ENCODE measurements at regions not wholly inside any gene's neighbourhood (a gene's known extent, or its start where the extent isn't known, plus 50 kb on each side); places are given as distances from the start of the nearest gene placed in this dataset.

- no peak for DNase-seq
- Histone ChIP-seq H3K27ac (ENCODE audit: low read depth, low read length) (no peak overlapping the region), H3K9ac (ENCODE audit: extremely low read depth, low read length, poor library complexity, severe bottlenecking) (no peak overlapping the region), H3K4me3 (ENCODE audit: low read length) (no peak overlapping the region), H3K4me1 (ENCODE audit: control insufficient read depth, insufficient read depth, low read length) (no peaks in the 10 kb centered on the region), H3K9me3 (ENCODE audit: control insufficient read depth, low read length) (no peaks in the 10 kb centered on the region), H3K36me3 (ENCODE audit: control insufficient read depth, insufficient read depth, low read length) (no peaks in the 10 kb centered on the region), H3K27me3 (ENCODE audit: control insufficient read depth, insufficient read depth, low read length, poor library complexity, severe bottlenecking) (no peaks in the 10 kb centered on the region)
- H3K9me3 Mint-ChIP-seq = no peaks in the 10 kb centered on the region
- no peak overlapping the region for H3K4me3 Mint-ChIP-seq
- no peak for TF ChIP-seq CTCF (conservative IDR thresholded peaks at IDR 0.05)
- H3K4me1 Mint-ChIP-seq = no peaks in the 10 kb centered on the region
- 0 to 50% methylated on average over 1 to 2 of the region's 2 CpGs for WGBS, 2 experiments (ENCODE audit: insufficient coverage in 1 of 2, insufficient read length in 1 of 2)
- no peaks in the 10 kb centered on the region for H3K36me3 Mint-ChIP-seq (ENCODE audit: low read depth)
- no peak overlapping the region for H3K27ac Mint-ChIP-seq
- H3K27me3 Mint-ChIP-seq (ENCODE audit: insufficient read depth) = peaks cover 4% of the 10 kb centered on the region
Measured at GRCh38 chr14:98507264-98507663, 764.7 kb downstream of the BCL11B start.

- no peak overlapping the region for H3K4me3 Mint-ChIP-seq
- Histone ChIP-seq H3K4me3 (ENCODE audit: low read length) (no peak overlapping the region), H3K36me3 (ENCODE audit: control insufficient read depth, insufficient read depth, low read length) (no peaks in the 10 kb centered on the region), H3K27ac (ENCODE audit: low read depth, low read length) (no peak overlapping the region), H3K4me1 (ENCODE audit: control insufficient read depth, insufficient read depth, low read length) (no peaks in the 10 kb centered on the region), H3K9ac (ENCODE audit: extremely low read depth, low read length, poor library complexity, severe bottlenecking) (no peak overlapping the region), H3K27me3 (ENCODE audit: control insufficient read depth, insufficient read depth, low read length, poor library complexity, severe bottlenecking) (no peaks in the 10 kb centered on the region), H3K9me3 (ENCODE audit: control insufficient read depth, low read length) (no peaks in the 10 kb centered on the region)
- H3K27me3 Mint-ChIP-seq (ENCODE audit: insufficient read depth) = peaks cover 4% of the 10 kb centered on the region
- TF ChIP-seq CTCF (conservative IDR thresholded peaks at IDR 0.05) = no peak
- H3K9me3 Mint-ChIP-seq = no peaks in the 10 kb centered on the region
- WGBS, 2 experiments (ENCODE audit: insufficient coverage in 1 of 2, insufficient read length in 1 of 2) = 100% methylated on average over 2 of the region's 3 CpGs; no CpG with 5 or more reads in 1 of the 2 experiments
- H3K27ac Mint-ChIP-seq = no peak overlapping the region
- no peaks in the 10 kb centered on the region for H3K4me1 Mint-ChIP-seq
- DNase-seq = no peak
- no peaks in the 10 kb centered on the region for H3K36me3 Mint-ChIP-seq (ENCODE audit: low read depth)
Measured at GRCh38 chr14:98510392-98510791, 761.6 kb downstream of the BCL11B start.

DNA sequence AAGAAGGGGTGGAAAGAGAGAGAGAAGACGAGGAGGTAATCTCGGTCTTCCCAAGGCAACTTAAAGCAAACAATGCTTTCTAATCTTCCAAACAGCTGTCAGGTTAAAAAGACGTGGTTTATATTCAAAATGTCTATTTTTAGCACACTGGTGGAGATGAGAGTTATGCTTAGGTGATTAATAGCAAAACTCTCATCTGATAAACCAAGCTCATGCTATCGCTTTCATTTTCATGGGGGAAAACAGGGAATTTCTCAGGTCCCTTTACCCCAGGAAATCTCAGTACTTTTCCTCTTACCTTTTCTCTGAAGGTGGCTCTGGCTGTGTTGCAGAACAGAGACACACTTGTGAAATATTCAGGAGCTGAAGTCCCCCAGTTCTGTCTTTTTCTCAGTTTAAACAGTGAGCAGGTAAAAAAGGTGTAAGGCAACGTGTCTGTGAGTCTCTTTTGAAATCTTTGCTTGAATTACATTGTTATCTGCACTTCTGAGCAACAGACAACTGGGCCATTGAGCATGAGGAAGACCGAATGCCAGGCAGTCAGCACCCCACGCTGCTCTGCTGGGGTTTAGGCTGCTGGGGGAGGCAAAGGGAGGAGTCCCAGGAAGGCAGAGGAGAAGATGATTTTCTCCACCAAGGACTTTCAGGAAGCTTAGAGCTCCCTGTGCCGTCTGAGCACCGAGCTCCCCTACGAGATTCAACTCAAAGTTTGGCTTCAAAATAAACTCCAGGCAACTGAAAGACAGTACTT is 759.3 kb downstream of the BCL11B start:
- Mint-ChIP-seq H3K4me3 (no peak overlapping the region), H3K27me3 (ENCODE audit: insufficient read depth) (no peaks in the 10 kb centered on the region), H3K9me3 (no peaks in the 10 kb centered on the region), H3K4me1 (no peaks in the 10 kb centered on the region), H3K36me3 (ENCODE audit: low read depth) (no peaks in the 10 kb centered on the region), H3K27ac (no peak overlapping the region)
- Histone ChIP-seq H3K4me1 (ENCODE audit: control insufficient read depth, insufficient read depth, low read length) (no peaks in the 10 kb centered on the region), H3K9me3 (ENCODE audit: control insufficient read depth, low read length) (no peaks in the 10 kb centered on the region), H3K4me3 (ENCODE audit: low read length) (no peak overlapping the region), H3K36me3 (ENCODE audit: control insufficient read depth, insufficient read depth, low read length) (no peaks in the 10 kb centered on the region), H3K9ac (ENCODE audit: extremely low read depth, low read length, poor library complexity, severe bottlenecking) (no peak overlapping the region), H3K27me3 (ENCODE audit: control insufficient read depth, insufficient read depth, low read length, poor library complexity, severe bottlenecking) (no peaks in the 10 kb centered on the region), H3K27ac (ENCODE audit: low read depth, low read length) (no peak overlapping the region)
- no peak for TF ChIP-seq CTCF (conservative IDR thresholded peaks at IDR 0.05)
- WGBS, 2 experiments (ENCODE audit: insufficient coverage in 1 of 2, insufficient read length in 1 of 2) = 82 to 83% methylated on average over 9 to 10 of the region's 10 CpGs
- peak; percentile 49 for DNase-seq

Data from endodermal cell (in vitro differentiated cells).